SK-N-SH treated with all-trans-retinoic acid at 6 μM for 48 hours (cell line): ENCODE measurements at regions not wholly inside any gene's neighbourhood (a gene's known extent, or its start where the extent isn't known, plus 50 kb on each side); places are given as distances from the start of the nearest gene placed in this dataset.

ENCODE experiments used
- ATAC-seq: fragments of 200-7000 bp; cut with Tn5 transposase; 3 replicates; pipeline ENCODE4 v1.9.1; 2020; ENCODE audit warnings: mild to moderate bottlenecking, moderate library complexity
- ARNTL ChIP-seq: fragments of 450-650 bp; formaldehyde crosslinking; IDR thresholded peaks from 2 replicates; pipeline ENCODE4 v1.5.0; 2020; ENCODE audit warnings: low read depth, mild to moderate bottlenecking, moderate library complexity, borderline replicate concordance
- BACH2 ChIP-seq: fragments of 250-450 bp; sonication (Bioruptor Pico); IDR thresholded peaks from 2 replicates; pipeline ENCODE4 v1.9.0; 2021; ENCODE audit warnings: mild to moderate bottlenecking, borderline replicate concordance
- CREB5 ChIP-seq: fragments of 250-450 bp; sonication (Bioruptor Pico); IDR thresholded peaks from 2 replicates; pipeline ENCODE4 v1.5.1; 2020; ENCODE audit warnings: low read depth, mild to moderate bottlenecking, moderate library complexity
- CSDC2 ChIP-seq: fragments of 250-450 bp; sonication (Bioruptor Pico); IDR thresholded peaks from 2 replicates; pipeline ENCODE4 v1.5.0; 2020; ENCODE audit warnings: mild to moderate bottlenecking, moderate library complexity
- GLIS3 ChIP-seq: fragments of 250-450 bp; sonication (Bioruptor Pico); IDR thresholded peaks from 2 replicates; pipeline ENCODE4 v1.5.0; 2020; ENCODE audit warnings: mild to moderate bottlenecking, moderate library complexity
- ISL1 ChIP-seq: fragments of 250-450 bp; sonication (Bioruptor Pico); IDR thresholded peaks from 2 replicates; pipeline ENCODE4 v2.1.2; 2022; ENCODE audit warnings: mild to moderate bottlenecking, moderate library complexity
- OSR1 ChIP-seq: fragments of 250-450 bp; sonication (Bioruptor Pico); IDR thresholded peaks from 2 replicates; pipeline ENCODE4 v1.8.0; 2022; ENCODE audit warnings: moderate library complexity, mild to moderate bottlenecking, inconsistent platforms
- POU6F1 ChIP-seq: fragments of 250-450 bp; sonication (Bioruptor Pico); IDR thresholded peaks from 2 replicates; pipeline ENCODE4 v1.8.0; 2021; ENCODE audit warnings: low read depth, mild to moderate bottlenecking, moderate library complexity, borderline replicate concordance
- PPARA ChIP-seq: fragments of 250-450 bp; sonication (Bioruptor Pico); IDR thresholded peaks from 2 replicates; pipeline ENCODE4 v1.5.0; 2020; ENCODE audit warnings: mild to moderate bottlenecking, borderline replicate concordance
- RARB ChIP-seq: fragments of 250-450 bp; sonication (Bioruptor Pico); IDR thresholded peaks from 2 replicates; pipeline ENCODE4 v1.8.0; 2021; ENCODE audit warnings: mild to moderate bottlenecking, moderate library complexity
- SNAI2 ChIP-seq: fragments of 250-450 bp; sonication (Bioruptor Pico); IDR thresholded peaks from 2 replicates; pipeline ENCODE4 v1.5.0; 2020; ENCODE audit warnings: mild to moderate bottlenecking, moderate library complexity
- TCF4 ChIP-seq: fragments of 250-450 bp; sonication (Bioruptor Pico); IDR thresholded peaks from 2 replicates; pipeline ENCODE4 v1.8.0; 2021; ENCODE audit warnings: mild to moderate bottlenecking, moderate library complexity, borderline replicate concordance
- TOX ChIP-seq: fragments of 250-450 bp; sonication (Bioruptor Pico); IDR thresholded peaks from 2 replicates; pipeline ENCODE4 v1.8.0; 2021; ENCODE audit warnings: mild to moderate bottlenecking, moderate library complexity, borderline replicate concordance
- TSHZ2 ChIP-seq: fragments of 250-450 bp; sonication (Bioruptor Pico); IDR thresholded peaks from 2 replicates; pipeline ENCODE4 v1.5.0; 2020; ENCODE audit warnings: mild to moderate bottlenecking, moderate library complexity
- ZFP3 ChIP-seq: fragments of 250-450 bp; sonication (Bioruptor Pico); IDR thresholded peaks from 2 replicates; pipeline ENCODE4 v1.5.0; 2020; ENCODE audit warnings: mild to moderate bottlenecking, moderate library complexity
- ZFP30 ChIP-seq: fragments of 450-650 bp; formaldehyde crosslinking; IDR thresholded peaks from 2 replicates; pipeline ENCODE4 v1.5.0; 2022; ENCODE audit warnings: mild to moderate bottlenecking, moderate library complexity
- ZNF565 ChIP-seq: fragments of 450-650 bp; formaldehyde crosslinking; conservative IDR thresholded peaks from 2 replicates; pipeline ENCODE4 v1.5.0; 2020; ENCODE audit warnings: low read depth, mild to moderate bottlenecking, moderate library complexity
- ZNF70 ChIP-seq: fragments of 450-650 bp; formaldehyde crosslinking; IDR thresholded peaks from 2 replicates; pipeline ENCODE4 v1.5.0; 2020; ENCODE audit warnings: mild to moderate bottlenecking, moderate library complexity
- ZNF8 ChIP-seq: fragments of 450-650 bp; formaldehyde crosslinking; IDR thresholded peaks from 2 replicates; pipeline ENCODE4 v1.5.0; 2020; ENCODE audit warnings: mild to moderate bottlenecking, moderate library complexity
- TF ChIP-seq, protein P1 (sequence below): fragments of 250-450 bp; sonication (Bioruptor Pico); IDR thresholded peaks from 2 replicates; pipeline ENCODE4 v1.5.1; 2021; ENCODE audit warnings: mild to moderate bottlenecking, moderate library complexity
- TF ChIP-seq, protein P2 (sequence below): fragments of 250-450 bp; sonication (Bioruptor Pico); IDR thresholded peaks from 2 replicates; pipeline ENCODE4 v1.8.0; 2020; ENCODE audit warnings: mild to moderate bottlenecking, moderate library complexity, borderline replicate concordance

DNA sequence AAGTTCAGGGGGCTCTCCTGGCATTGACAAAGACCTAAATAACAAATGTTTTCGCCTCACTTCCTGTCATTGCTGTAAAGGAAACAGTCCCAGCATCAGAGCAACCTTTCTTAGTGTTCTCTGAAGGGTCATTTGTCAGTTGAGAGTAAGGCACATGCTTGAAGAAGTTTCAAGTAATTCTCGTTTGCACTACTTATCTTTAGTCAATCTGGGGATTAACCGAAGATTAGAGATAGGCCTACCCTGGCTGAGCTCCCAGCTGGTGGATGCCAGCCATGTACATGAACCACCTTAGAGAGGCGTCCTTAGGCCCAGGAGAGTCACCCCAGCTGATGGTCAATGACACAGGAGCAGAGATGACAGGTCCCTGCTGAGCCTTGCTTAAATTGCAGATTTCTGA lies 189.9 kb upstream of the PGRMC2 start:
- no peak for ATAC-seq

DNA sequence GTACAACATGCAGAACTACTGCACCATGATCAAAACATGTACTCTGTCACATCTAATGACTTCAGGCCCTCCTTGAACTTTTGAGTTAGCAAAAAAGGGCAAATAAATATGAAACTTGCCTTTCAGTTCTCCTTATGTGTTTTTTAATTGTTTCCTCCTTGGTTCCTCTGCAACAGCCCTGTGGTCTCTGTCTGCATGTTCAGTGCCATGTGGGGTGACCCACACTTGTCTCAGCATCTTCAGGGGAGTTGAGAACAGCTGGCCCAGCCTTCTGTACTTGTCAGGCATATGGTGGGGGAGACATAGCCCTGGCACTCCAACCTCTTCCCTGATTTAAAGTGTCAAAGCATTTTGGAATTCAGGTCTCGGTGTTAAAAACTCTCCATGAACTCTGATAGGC lies 188.0 kb upstream of the PGRMC2 start:
- no peak for ATAC-seq
- TF ChIP-seq BACH2, result no peak
- TF ChIP-seq TSHZ2 (CRISPR knock-in tag), result no peak
- no peak for TF ChIP-seq TOX (CRISPR knock-in tag)
- no peak for TF ChIP-seq ZNF8 (CRISPR knock-in tag)
- TF ChIP-seq PPARA (CRISPR knock-in tag), result no peak

More for the DNA sequence above, 189.9 kb upstream of the PGRMC2 start:
- TF ChIP-seq ZNF565 (CRISPR knock-in tag), result no peak
- TF ChIP-seq, protein P1, sequence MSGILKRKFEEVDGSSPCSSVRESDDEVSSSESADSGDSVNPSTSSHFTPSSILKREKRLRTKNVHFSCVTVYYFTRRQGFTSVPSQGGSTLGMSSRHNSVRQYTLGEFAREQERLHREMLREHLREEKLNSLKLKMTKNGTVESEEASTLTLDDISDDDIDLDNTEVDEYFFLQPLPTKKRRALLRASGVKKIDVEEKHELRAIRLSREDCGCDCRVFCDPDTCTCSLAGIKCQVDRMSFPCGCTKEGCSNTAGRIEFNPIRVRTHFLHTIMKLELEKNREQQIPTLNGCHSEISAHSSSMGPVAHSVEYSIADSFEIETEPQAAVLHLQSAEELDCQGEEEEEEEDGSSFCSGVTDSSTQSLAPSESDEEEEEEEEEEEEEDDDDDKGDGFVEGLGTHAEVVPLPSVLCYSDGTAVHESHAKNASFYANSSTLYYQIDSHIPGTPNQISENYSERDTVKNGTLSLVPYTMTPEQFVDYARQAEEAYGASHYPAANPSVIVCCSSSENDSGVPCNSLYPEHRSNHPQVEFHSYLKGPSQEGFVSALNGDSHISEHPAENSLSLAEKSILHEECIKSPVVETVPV (CRISPR knock-in tag), result no peak
- TF ChIP-seq RARB, result no peak
- TF ChIP-seq, protein P2, sequence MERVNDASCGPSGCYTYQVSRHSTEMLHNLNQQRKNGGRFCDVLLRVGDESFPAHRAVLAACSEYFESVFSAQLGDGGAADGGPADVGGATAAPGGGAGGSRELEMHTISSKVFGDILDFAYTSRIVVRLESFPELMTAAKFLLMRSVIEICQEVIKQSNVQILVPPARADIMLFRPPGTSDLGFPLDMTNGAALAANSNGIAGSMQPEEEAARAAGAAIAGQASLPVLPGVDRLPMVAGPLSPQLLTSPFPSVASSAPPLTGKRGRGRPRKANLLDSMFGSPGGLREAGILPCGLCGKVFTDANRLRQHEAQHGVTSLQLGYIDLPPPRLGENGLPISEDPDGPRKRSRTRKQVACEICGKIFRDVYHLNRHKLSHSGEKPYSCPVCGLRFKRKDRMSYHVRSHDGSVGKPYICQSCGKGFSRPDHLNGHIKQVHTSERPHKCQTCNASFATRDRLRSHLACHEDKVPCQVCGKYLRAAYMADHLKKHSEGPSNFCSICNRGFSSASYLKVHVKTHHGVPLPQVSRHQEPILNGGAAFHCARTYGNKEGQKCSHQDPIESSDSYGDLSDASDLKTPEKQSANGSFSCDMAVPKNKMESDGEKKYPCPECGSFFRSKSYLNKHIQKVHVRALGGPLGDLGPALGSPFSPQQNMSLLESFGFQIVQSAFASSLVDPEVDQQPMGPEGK, result no peak
- no peak for TF ChIP-seq ZNF8 (CRISPR knock-in tag)
- TF ChIP-seq ARNTL (CRISPR knock-in tag), result no peak
- no peak for TF ChIP-seq ISL1 (CRISPR knock-in tag)
- TF ChIP-seq CSDC2 (CRISPR knock-in tag), result no peak
- no peak for TF ChIP-seq CREB5
- TF ChIP-seq TCF4, result no peak
- TF ChIP-seq OSR1 (CRISPR knock-in tag), result no peak
- TF ChIP-seq PPARA (CRISPR knock-in tag), result no peak
- no peak for TF ChIP-seq ZFP3 (CRISPR knock-in tag)
- no peak for TF ChIP-seq SNAI2
- TF ChIP-seq ZNF70, result no peak
- no peak for TF ChIP-seq POU6F1 (CRISPR knock-in tag)
- TF ChIP-seq, all 23 proteins: peak for 0

- no peak for ATAC-seq
- TF ChIP-seq ARNTL (CRISPR knock-in tag), result no peak
- no peak for TF ChIP-seq BACH2
- no peak for TF ChIP-seq RARB
- TF ChIP-seq POU6F1 (CRISPR knock-in tag), result no peak
- TF ChIP-seq OSR1 (CRISPR knock-in tag), result no peak
- TF ChIP-seq SNAI2, result no peak
- no peak for TF ChIP-seq ZFP30
- TF ChIP-seq CSDC2 (CRISPR knock-in tag), result no peak
- TF ChIP-seq, protein P2, result no peak
- TF ChIP-seq GLIS3 (CRISPR knock-in tag), result no peak
- no peak for TF ChIP-seq TCF4
Observed at GRCh38 chr4:128471576-128471975, 184.0 kb upstream of the PGRMC2 start.
